Smooth muscle cell (in vitro differentiated cells): ENCODE measurements at regions not wholly inside any gene's neighbourhood (a gene's known extent, or its start where the extent isn't known, plus 50 kb on each side); places are given as distances from the start of the nearest gene placed in this dataset.

Experiments used
- DNase-seq: peaks from one replicate; lab custom pipeline; 2025; ENCODE audit not compliant: unreplicated experiment; lab: John Stamatoyannopoulos, UW
- H2AFZ ChIP-seq: fragments of 200-600 bp; sonication (generic); 2 replicates; pipeline ENCODE4 v1.6.0; 2016; ENCODE audit warnings: antibody characterized with exemption, low read depth, mild to moderate bottlenecking
- H3F3A ChIP-seq: fragments of 200-600 bp; sonication (generic); 2 replicates; pipeline ENCODE4 v1.6.0; 2017; ENCODE audit warnings: antibody characterized with exemption, low read depth
- H3K27ac ChIP-seq: fragments of 200-600 bp; sonication (generic); 2 replicates; pipeline ENCODE4 v1.5.1; 2016; ENCODE audit warnings: low read depth, mild to moderate bottlenecking
- H3K27me3 ChIP-seq: fragments of 200-600 bp; sonication (generic); 2 replicates; pipeline ENCODE4 v1.6.1; 2016; ENCODE audit warnings: low read depth, mild to moderate bottlenecking
- H3K36me3 ChIP-seq: fragments of 200-600 bp; sonication (generic); 2 replicates; pipeline ENCODE4 v1.5.1; 2016; ENCODE audit warnings: low read depth
- H3K4me1 ChIP-seq: fragments of 200-600 bp; sonication (generic); 2 replicates; pipeline ENCODE4 v1.5.1; 2016; ENCODE audit warnings: low read depth
- H3K4me2 ChIP-seq: fragments of 200-600 bp; sonication (generic); 2 replicates; pipeline ENCODE4 v1.6.0; 2016; ENCODE audit warnings: mild to moderate bottlenecking
- H3K4me3 ChIP-seq: fragments of 200-600 bp; sonication (generic); 2 replicates; pipeline ENCODE4 v1.5.1; 2016; ENCODE audit warnings: mild to moderate bottlenecking
- H3K79me2 ChIP-seq: fragments of 200-600 bp; sonication (generic); 2 replicates; pipeline ENCODE4 v1.6.0; 2016; ENCODE audit warnings: low read depth, mild to moderate bottlenecking
- H3K9ac ChIP-seq: fragments of 200-600 bp; sonication (generic); 2 replicates; pipeline ENCODE4 v1.6.0; 2016; ENCODE audit warnings: low read depth
- H3K9me3 ChIP-seq: fragments of 200-600 bp; sonication (generic); replicated peaks from 2 replicates; pipeline ENCODE4 v1.5.1; 2016; ENCODE audit warnings: low read depth
- H4K20me1 ChIP-seq: fragments of 200-600 bp; sonication (generic); 2 replicates; pipeline ENCODE4 v1.6.0; 2016; ENCODE audit warnings: low read depth
- CTCF ChIP-seq: fragments of 200-600 bp; sonication (generic); IDR thresholded peaks from 2 replicates; pipeline ENCODE4 v1.5.1; 2017; ENCODE audit warnings: borderline replicate concordance, mild to moderate bottlenecking, antibody characterized with exemption; ENCODE audit not compliant: insufficient read depth, poor library complexity, severe bottlenecking
- WGBS: methylation state at CpG from one replicate; pipeline ENCODE4 v1.1.7; 2016; ENCODE audit warnings: low lambda C conversion rate; 5-methylcytosine and 5-hydroxymethylcytosine counted together

- no peak for TF ChIP-seq CTCF
- 91% methylated on average over 10 of the region's 10 CpGs for WGBS
Observed at GRCh38 chr16:8168016-8168415, 422.3 kb downstream of the TMEM114 start.

GRCh38 chr16:8167436-8167835 lies 422.9 kb downstream of the TMEM114 start:
- H3K4me1 ChIP-seq, result no peaks in the 10 kb centered on the region
- TF ChIP-seq CTCF, result no peak
- H3K79me2 ChIP-seq, result no peaks in the 10 kb centered on the region
- H3F3A ChIP-seq, result no peaks in the 10 kb centered on the region
- H3K4me3 ChIP-seq, result no peak overlapping the region
- H3K4me2 ChIP-seq, result no peak overlapping the region
- no peaks in the 10 kb centered on the region for H3K27me3 ChIP-seq
- 90% methylated on average over 5 of the region's 5 CpGs for WGBS
- DNase-seq, result no peak
- no peaks in the 10 kb centered on the region for H4K20me1 ChIP-seq
- H2AFZ ChIP-seq, result no peak overlapping the region
- no peak overlapping the region for H3K27ac ChIP-seq
- H3K9me3 ChIP-seq, result no peaks in the 10 kb centered on the region
- no peaks in the 10 kb centered on the region for H3K36me3 ChIP-seq
- H3K9ac ChIP-seq, result no peak overlapping the region

More at GRCh38 chr16:8168016-8168415, 422.3 kb downstream of the TMEM114 start:
- no peak overlapping the region for H3K4me3 ChIP-seq
- no peak overlapping the region for H3K9ac ChIP-seq
- H4K20me1 ChIP-seq, result no peaks in the 10 kb centered on the region
- H3F3A ChIP-seq, result no peaks in the 10 kb centered on the region
- H3K36me3 ChIP-seq, result no peaks in the 10 kb centered on the region
- no peak overlapping the region for H3K4me2 ChIP-seq
- H3K27me3 ChIP-seq, result no peaks in the 10 kb centered on the region
- no peak overlapping the region for H3K27ac ChIP-seq
- no peak overlapping the region for H2AFZ ChIP-seq
- no peaks in the 10 kb centered on the region for H3K4me1 ChIP-seq
- H3K79me2 ChIP-seq, result no peaks in the 10 kb centered on the region
- H3K9me3 ChIP-seq, result no peaks in the 10 kb centered on the region
- no peak for DNase-seq

- no peak overlapping the region for H3K4me2 ChIP-seq
- H3F3A ChIP-seq, result no peaks in the 10 kb centered on the region
- no peak overlapping the region for H3K27ac ChIP-seq
- H3K9me3 ChIP-seq, result no peaks in the 10 kb centered on the region
- no peak for DNase-seq
- WGBS, result 86% methylated on average over 5 of the region's 5 CpGs
- no peaks in the 10 kb centered on the region for H3K27me3 ChIP-seq
- no peaks in the 10 kb centered on the region for H3K4me1 ChIP-seq
- no peak overlapping the region for H3K9ac ChIP-seq
- no peaks in the 10 kb centered on the region for H4K20me1 ChIP-seq
- H3K36me3 ChIP-seq, result no peaks in the 10 kb centered on the region
- no peak overlapping the region for H2AFZ ChIP-seq
- no peaks in the 10 kb centered on the region for H3K79me2 ChIP-seq
- no peak for TF ChIP-seq CTCF
- H3K4me3 ChIP-seq, result no peak overlapping the region
Observed at GRCh38 chr16:8158051-8158450, 432.3 kb downstream of the TMEM114 start.

GRCh38 chr16:8155275-8155674 lies 435.0 kb downstream of the TMEM114 start:
- Histone ChIP-seq H3F3A (no peaks in the 10 kb centered on the region), H3K9ac (no peak overlapping the region), H3K36me3 (no peaks in the 10 kb centered on the region), H4K20me1 (no peaks in the 10 kb centered on the region), H3K4me1 (no peaks in the 10 kb centered on the region), H3K4me3 (no peak overlapping the region), H2AFZ (no peak overlapping the region), H3K27me3 (no peaks in the 10 kb centered on the region), H3K27ac (no peak overlapping the region), H3K79me2 (no peaks in the 10 kb centered on the region), H3K4me2 (no peak overlapping the region), H3K9me3 (no peaks in the 10 kb centered on the region)
- TF ChIP-seq CTCF, result no peak
- WGBS, result 78% methylated on average over 2 of the region's 2 CpGs
- DNase-seq, result no peak
